GM19455 (cell line): ENCODE measurements at regions not wholly inside any gene's neighbourhood (a gene's known extent, or its start where the extent isn't known, plus 50 kb on each side); places are given as distances from the start of the nearest gene placed in this dataset.
"Not testable (repeated sequence)": the region's sequence is repeated elsewhere in the genome, so short reads cannot be mapped to it uniquely, and the experiment has no call there.

ENCODE experiments used
- ATAC-seq: cut with Tn5 transposase; IDR thresholded peaks from one replicate; pipeline ENCODE4 v1.9.1; 2021; ENCODE audit not compliant: unreplicated experiment

- ATAC-seq, result no peak
Measured at GRCh38 chr12:85626784-85627171, 209.4 kb downstream of the RASSF9 start.

GRCh38 chr12:85627584-85627983 is 208.6 kb downstream of the RASSF9 start:
- ATAC-seq, result no peak

GRCh38 chr12:85628562-85628961 is 207.6 kb downstream of the RASSF9 start:
- not testable (repeated sequence) for ATAC-seq

- no peak for ATAC-seq
Measured at GRCh38 chr12:85630851-85631250, 205.4 kb downstream of the RASSF9 start.

- no peak for ATAC-seq
Measured at GRCh38 chr12:85632390-85632789, 203.8 kb downstream of the RASSF9 start.

- ATAC-seq, result no peak
Measured at GRCh38 chr12:85633491-85633890, 202.7 kb downstream of the RASSF9 start.

GRCh38 chr12:85639834-85640233 is 196.4 kb downstream of the RASSF9 start:
- ATAC-seq, result no peak

GRCh38 chr12:85641796-85642195 is 194.4 kb downstream of the RASSF9 start:
- no peak for ATAC-seq

GRCh38 chr12:85642288-85642687 is 193.9 kb downstream of the RASSF9 start:
- ATAC-seq, result no peak

- no peak for ATAC-seq
Measured at GRCh38 chr12:85642808-85643207, 193.4 kb downstream of the RASSF9 start.

- no peak for ATAC-seq
Measured at GRCh38 chr12:85644508-85644907, 191.7 kb downstream of the RASSF9 start.

- ATAC-seq, result no peak
Measured at GRCh38 chr12:85653731-85654455, 182.3 kb downstream of the RASSF9 start.

GRCh38 chr12:85654456-85654840 is 181.8 kb downstream of the RASSF9 start:
- ATAC-seq, result no peak

GRCh38 chr12:85656561-85656960 is 179.6 kb downstream of the RASSF9 start:
- ATAC-seq, result no peak

GRCh38 chr12:85657251-85657650 is 179.0 kb downstream of the RASSF9 start:
- no peak for ATAC-seq

GRCh38 chr12:85657836-85658630 is 178.2 kb downstream of the RASSF9 start:
- no peak for ATAC-seq

- no peak for ATAC-seq
Measured at GRCh38 chr12:85659754-85660530, 176.3 kb downstream of the RASSF9 start.

- ATAC-seq, result no peak
Measured at GRCh38 chr12:85661461-85662206, 174.6 kb downstream of the RASSF9 start.

GRCh38 chr12:85662207-85662602 is 174.0 kb downstream of the RASSF9 start:
- ATAC-seq, result no peak

GRCh38 chr12:85663631-85664030 is 172.6 kb downstream of the RASSF9 start:
- ATAC-seq, result no peak

- no peak for ATAC-seq
Measured at GRCh38 chr12:85664429-85664828, 171.8 kb downstream of the RASSF9 start.
